Thoracic aorta (tissue), 2 donors: ENCODE measurements at regions not wholly inside any gene's neighbourhood (a gene's known extent, or its start where the extent isn't known, plus 50 kb on each side); places are given as distances from the start of the nearest gene placed in this dataset.
"Not testable (repeated sequence)": the region's sequence is repeated elsewhere in the genome, so short reads cannot be mapped to it uniquely, and the experiment has no call there.

Experiments
- ATAC-seq: fragments of 150-250 bp; one replicate; pipeline ENCODE4 v1.8.0; 2017; ENCODE audit warnings: low read depth; ENCODE audit not compliant: insufficient number of reproducible peaks, low FRiP score
- DNase-seq: peaks from one replicate; pipeline ENCODE4 v3.0.0-alpha.2; 2020; ENCODE audit warnings: low spot score
- H3K27ac ChIP-seq, 2 donors: fragments of 200-600 bp; sonication (generic); 1 replicate in 1 of 2; 2 replicates in 1 of 2; pipeline ENCODE4 v1.5.1; 2016; ENCODE audit warnings: mild to moderate bottlenecking in 2 of 2, moderate library complexity in 2 of 2
- H3K27me3 ChIP-seq: fragments of 200-600 bp; sonication (generic); replicated peaks from 2 replicates; pipeline ENCODE4 v1.6.0; 2016; ENCODE audit warnings: mild to moderate bottlenecking; ENCODE audit not compliant: insufficient read depth
- H3K36me3 ChIP-seq: fragments of 200-600 bp; sonication (generic); one replicate; pipeline ENCODE4 v1.5.1; 2016
- H3K4me1 ChIP-seq, 2 donors: fragments of 200-600 bp; sonication (generic); 1 replicate in 1 of 2; 2 replicates in 1 of 2; pipeline versions ENCODE4 v1.5.1 to v1.6.0; 2016; ENCODE audit warnings: low read depth in 2 of 2, mild to moderate bottlenecking in 1 of 2; ENCODE audit not compliant: control insufficient read depth in 1 of 2
- H3K4me3 ChIP-seq: fragments of 200-600 bp; sonication (generic); 2 replicates; pipeline ENCODE4 v1.5.1; 2016; ENCODE audit warnings: mild to moderate bottlenecking
- H3K9me3 ChIP-seq: fragments of 200-600 bp; sonication (generic); 2 replicates; pipeline ENCODE4 v1.5.1; 2016
- TF ChIP-seq, protein P1 (sequence below): fragments of 200-600 bp; sonication (generic); IDR thresholded peaks from one replicate; pipeline ENCODE4 v1.5.1; 2019; ENCODE audit warnings: antibody characterized with exemption

DNA sequence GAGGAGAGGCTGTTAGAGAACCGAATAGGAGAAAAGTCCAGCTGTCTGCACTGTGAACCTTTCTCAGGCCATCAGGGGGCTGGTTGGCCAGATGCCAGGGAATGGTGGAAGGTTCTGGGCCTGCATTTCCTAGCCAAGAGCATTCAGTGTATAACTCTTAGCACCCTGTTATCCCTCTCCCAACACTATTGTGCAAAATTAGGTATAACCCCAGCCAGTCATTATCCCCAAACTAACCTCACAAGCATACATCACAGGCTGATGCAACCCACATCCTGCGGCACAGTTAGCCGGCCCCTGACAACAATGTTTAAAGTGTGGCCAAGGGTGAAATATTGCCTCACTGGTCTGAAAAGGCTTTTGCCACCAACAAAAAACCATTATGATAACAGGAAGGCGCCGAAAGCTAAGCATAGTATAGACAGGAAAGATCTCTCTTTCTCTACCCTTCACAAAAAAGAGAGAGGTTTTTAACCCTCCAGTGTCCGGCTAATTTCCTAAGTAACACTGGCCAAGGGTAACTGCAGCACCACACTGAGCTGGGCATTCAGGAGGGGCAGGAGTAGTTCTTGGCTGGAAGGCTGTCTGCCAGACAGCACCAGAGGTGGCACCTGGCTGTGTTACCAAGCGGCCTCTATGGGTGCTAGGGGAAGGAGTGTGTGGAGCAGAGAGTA is 77.3 kb upstream of the BCAR3 start:
- ATAC-seq (no peak), DNase-seq (no peak)
- TF ChIP-seq, protein P1, sequence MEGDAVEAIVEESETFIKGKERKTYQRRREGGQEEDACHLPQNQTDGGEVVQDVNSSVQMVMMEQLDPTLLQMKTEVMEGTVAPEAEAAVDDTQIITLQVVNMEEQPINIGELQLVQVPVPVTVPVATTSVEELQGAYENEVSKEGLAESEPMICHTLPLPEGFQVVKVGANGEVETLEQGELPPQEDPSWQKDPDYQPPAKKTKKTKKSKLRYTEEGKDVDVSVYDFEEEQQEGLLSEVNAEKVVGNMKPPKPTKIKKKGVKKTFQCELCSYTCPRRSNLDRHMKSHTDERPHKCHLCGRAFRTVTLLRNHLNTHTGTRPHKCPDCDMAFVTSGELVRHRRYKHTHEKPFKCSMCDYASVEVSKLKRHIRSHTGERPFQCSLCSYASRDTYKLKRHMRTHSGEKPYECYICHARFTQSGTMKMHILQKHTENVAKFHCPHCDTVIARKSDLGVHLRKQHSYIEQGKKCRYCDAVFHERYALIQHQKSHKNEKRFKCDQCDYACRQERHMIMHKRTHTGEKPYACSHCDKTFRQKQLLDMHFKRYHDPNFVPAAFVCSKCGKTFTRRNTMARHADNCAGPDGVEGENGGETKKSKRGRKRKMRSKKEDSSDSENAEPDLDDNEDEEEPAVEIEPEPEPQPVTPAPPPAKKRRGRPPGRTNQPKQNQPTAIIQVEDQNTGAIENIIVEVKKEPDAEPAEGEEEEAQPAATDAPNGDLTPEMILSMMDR = no peak
- Histone ChIP-seq H3K4me1 (peaks cover 0 to 7% of the 10 kb centered on the region in 2 donors), H3K27me3 (no peaks in the 10 kb centered on the region), H3K9me3 (no peaks in the 10 kb centered on the region), H3K36me3 (no peaks in the 10 kb centered on the region), H3K4me3 (no peak overlapping the region), H3K27ac (no peak overlapping the region)

DNA sequence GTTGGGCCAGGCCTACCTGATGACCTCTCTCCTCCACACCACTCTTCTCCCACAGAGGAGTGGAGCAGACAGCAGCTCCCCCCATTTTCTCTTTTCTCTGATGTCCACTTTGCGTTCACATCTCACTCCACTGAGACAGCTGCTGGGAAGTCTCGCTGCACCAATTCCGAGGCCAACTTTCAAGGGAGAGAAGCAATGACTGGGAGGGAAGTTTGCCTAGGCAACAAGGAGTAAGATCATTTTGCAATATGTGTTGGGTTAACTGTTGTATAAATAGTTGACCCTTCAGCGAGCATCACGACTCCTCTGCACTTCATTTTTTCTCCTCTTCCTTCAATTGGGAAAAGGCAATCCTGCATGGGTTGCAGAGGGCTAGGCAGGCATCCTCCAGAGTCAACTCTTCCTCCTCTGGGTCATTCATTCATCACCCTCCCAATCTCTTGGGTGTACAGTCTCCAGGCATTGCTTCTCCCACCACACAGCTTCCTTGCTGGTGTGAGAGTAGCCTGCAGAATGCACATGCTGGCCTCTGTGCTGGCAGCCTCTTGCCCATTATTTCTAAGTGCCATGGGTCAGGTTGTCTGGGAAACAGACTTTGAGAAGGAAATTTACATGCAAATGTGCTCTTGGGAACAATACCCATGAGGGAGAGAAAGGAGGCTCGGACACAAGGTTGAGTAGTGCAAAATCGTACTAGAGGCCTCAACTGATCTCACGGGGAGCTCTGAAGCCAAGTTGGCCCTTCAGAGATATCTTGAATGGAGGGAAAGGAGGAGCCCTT is 75.8 kb upstream of the BCAR3 start:
- H3K4me1 ChIP-seq = peaks cover 0 to 13% of the 10 kb centered on the region in 2 donors
- H3K9me3 ChIP-seq = no peaks in the 10 kb centered on the region
- no peak overlapping the region for H3K27ac ChIP-seq
- no peak for DNase-seq
- TF ChIP-seq, protein P1 = no peak
- no peaks in the 10 kb centered on the region for H3K36me3 ChIP-seq
- H3K27me3 ChIP-seq = no peaks in the 10 kb centered on the region
- no peak overlapping the region for H3K4me3 ChIP-seq
- no peak for ATAC-seq

DNA sequence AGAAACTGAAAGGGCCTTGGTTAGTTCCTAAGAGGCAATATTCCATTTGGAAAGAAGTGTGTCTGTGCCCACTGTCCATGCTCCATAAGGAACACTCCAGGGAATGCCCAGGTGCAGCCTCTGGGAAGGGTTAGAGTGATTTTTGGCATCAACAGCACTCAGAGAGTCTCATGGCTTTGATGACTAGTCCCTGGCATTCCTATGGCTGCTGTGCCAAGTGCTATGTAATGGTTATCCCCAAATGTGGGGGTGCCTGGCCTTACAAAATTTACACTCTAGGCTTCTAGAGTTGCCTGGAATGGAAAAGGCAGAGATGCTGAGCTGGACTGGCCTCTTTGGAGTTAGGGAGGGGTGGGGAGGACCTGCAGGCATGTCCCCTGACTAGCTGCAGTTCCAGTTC is 75.0 kb upstream of the BCAR3 start:
- no peak for ATAC-seq

DNA sequence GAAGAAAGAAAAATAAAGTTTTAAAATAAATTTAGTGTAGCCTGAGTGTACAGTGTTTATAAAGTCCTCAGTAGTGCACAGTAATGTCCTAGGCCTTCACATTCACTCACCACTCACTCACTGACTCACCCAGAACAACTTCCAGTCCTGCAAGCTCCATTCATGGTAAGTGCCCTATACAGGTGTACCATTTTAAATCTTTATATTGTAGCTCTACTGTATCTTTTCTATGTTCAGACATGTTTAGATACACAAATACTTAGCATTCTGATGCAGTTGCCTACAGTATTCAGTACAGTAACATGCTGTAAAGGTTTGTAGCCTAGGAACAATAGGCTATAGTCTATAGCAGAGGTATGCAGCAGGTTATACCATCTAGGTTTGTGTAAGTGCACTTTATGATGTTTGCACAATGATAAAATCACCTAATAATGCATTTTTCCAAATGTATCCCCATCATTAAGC is 73.6 kb upstream of the BCAR3 start:
- not testable (repeated sequence) for H3K9me3 ChIP-seq, H3K27ac ChIP-seq, H3K36me3 ChIP-seq, H3K27me3 ChIP-seq, DNase-seq, H3K4me3 ChIP-seq, ATAC-seq
- peaks cover 6 to 32% of the 10 kb centered on the region in 2 donors for H3K4me1 ChIP-seq

More for the DNA sequence above, 75.0 kb upstream of the BCAR3 start:
- peaks cover 4 to 20% of the 10 kb centered on the region in 2 donors for H3K4me1 ChIP-seq
- H3K27ac ChIP-seq = no peak overlapping the region
- no peak overlapping the region for H3K4me3 ChIP-seq
- TF ChIP-seq, protein P1 = no peak
- no peak for DNase-seq
- no peaks in the 10 kb centered on the region for H3K36me3 ChIP-seq
- H3K9me3 ChIP-seq = no peaks in the 10 kb centered on the region
- no peaks in the 10 kb centered on the region for H3K27me3 ChIP-seq

DNA sequence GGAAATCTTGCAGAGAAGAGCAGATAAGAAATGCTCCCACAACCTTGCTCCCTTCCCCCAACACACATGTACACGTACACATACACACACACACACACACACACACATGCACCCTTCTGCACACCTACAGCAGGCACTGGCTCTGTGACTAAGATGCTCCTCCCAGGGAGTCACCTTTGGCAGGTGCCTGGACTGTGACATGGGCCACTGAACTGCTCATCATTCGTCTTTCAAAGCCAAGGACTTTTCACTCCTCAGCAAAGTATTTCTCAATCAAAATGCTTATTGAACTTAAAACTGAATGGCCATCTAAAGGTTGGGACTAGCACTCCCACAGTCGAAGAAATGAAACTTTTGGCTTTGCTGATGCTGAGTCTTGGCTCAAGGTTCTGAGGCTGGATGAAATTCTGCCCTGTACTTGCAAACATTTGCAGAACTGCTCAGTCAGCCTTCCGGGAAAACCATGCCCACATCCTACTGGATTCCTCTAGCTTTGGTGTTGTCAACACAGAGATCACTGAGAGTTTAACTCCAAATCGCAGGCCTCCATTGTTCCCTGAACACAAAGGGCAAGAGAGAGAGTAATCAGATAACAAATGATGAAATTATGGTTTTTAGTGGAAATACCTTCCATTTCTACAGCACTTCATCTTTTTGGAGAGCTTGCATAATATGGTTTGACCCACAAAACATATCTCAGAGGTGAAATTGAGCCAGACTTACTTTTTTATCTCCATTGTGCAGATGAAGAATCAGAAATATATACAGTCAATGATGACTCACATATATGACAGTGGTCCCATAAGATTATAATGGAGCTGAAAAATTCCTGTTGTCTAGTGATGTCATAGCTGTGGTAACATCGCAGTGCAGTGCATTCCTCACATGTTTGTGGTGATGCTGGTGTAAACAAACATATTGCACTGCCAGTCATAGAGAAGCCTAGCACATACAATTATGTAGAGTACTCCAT is 72.4 kb upstream of the BCAR3 start:
- TF ChIP-seq, protein P1 = no peak
- Histone ChIP-seq H3K27ac (no peak overlapping the region), H3K9me3 (no peaks in the 10 kb centered on the region), H3K27me3 (no peaks in the 10 kb centered on the region), H3K36me3 (no peaks in the 10 kb centered on the region), H3K4me3 (no peak overlapping the region), H3K4me1 (peaks cover 6 to 32% of the 10 kb centered on the region in 2 donors)
- ATAC-seq (no peak), DNase-seq (no peak)
